22Rv1 (cell line): ENCODE measurements at regions not wholly inside any gene's neighbourhood (a gene's known extent, or its start where the extent isn't known, plus 50 kb on each side); places are given as distances from the start of the nearest gene placed in this dataset.

Source experiments
- ZFX ChIP-seq: fragments of 450-650 bp; IDR thresholded peaks from 2 replicates; pipeline ENCODE4 v1.6.1; 2017; ENCODE audit warnings: antibody characterized with exemption, borderline replicate concordance
- TF ChIP-seq, protein P1 (sequence below): fragments of 450-650 bp; IDR thresholded peaks from 2 replicates; pipeline ENCODE4 v1.5.1; 2017; ENCODE audit warnings: mild to moderate bottlenecking

DNA sequence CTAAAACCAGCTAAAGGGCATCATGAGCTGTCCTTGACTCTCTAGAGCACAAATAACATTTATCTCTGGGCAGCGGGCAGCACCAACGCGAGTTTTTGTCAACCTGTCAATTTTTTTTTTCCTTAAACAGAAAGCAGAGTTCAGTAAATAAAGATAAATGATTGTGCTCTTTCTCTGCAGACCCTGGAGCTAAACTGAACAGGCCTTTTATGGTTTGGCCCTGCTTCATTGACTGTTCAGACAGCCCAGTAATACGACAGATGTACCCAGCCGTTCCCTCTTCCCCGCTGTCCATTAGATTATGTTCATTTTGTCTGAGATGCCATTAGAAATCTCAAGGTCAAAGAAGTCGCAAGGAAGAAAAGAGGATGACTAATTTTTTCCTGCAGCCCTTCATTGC lies 280.5 kb upstream of the PIK3C3 start:
- TF ChIP-seq, protein P1, sequence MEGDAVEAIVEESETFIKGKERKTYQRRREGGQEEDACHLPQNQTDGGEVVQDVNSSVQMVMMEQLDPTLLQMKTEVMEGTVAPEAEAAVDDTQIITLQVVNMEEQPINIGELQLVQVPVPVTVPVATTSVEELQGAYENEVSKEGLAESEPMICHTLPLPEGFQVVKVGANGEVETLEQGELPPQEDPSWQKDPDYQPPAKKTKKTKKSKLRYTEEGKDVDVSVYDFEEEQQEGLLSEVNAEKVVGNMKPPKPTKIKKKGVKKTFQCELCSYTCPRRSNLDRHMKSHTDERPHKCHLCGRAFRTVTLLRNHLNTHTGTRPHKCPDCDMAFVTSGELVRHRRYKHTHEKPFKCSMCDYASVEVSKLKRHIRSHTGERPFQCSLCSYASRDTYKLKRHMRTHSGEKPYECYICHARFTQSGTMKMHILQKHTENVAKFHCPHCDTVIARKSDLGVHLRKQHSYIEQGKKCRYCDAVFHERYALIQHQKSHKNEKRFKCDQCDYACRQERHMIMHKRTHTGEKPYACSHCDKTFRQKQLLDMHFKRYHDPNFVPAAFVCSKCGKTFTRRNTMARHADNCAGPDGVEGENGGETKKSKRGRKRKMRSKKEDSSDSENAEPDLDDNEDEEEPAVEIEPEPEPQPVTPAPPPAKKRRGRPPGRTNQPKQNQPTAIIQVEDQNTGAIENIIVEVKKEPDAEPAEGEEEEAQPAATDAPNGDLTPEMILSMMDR: no peak
- no peak for TF ChIP-seq ZFX
